ENCODE measurements at regions not wholly inside any gene's neighbourhood (a gene's known extent, or its start where the extent isn't known, plus 50 kb on each side); places are given as distances from the start of the nearest gene placed in this dataset.

DNA sequence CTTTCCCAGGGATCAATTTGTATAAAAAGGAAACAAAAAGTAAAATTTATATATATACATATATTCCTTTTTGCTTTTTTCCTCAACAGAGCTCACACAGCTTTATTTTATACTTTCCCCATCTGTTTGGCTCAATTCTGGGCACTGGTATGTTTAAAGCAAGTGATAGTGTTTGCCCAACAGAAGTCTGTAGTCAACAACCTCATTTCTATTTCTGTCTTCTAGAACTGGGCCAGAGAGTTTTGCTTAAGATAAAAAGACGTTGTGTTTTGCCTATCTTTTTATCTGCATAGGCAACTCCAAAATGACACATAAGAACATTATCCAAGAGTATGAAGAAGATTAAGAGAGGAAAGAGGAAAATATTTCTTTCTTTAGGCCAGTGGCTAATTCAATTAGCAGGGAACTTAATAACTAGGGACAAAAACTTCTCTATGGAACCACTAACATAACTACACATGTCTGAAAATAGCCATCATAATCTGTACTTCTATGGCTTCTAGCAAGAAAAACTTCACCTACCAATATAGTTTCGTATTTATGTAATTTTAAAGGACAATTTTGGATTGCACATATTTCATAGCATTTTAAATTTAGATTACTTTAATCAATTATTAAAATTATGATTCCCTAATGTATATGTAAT is 1300.5 kb downstream of the ARAP2 start:
- no peak for TF ChIP-seq CTCF (IDR thresholded peaks at IDR 0.05)
- WGBS (ENCODE audit: insufficient coverage) = no CpG with 5 or more reads among the region's 2 CpGs
- intact Hi-C loops (cut with micrococcal nuclease) = no loop called here

GRCh38 chr4:34950926-34951325 is 1293.4 kb downstream of the ARAP2 start:
- Histone ChIP-seq H3K27ac (ENCODE audit: low read depth in 1 of 2, low read length in 2 of 2) (no peak overlapping the region), H3K9ac (ENCODE audit: insufficient read depth, low read length, poor library complexity, severe bottlenecking) (no peak overlapping the region), H2AFZ (ENCODE audit: insufficient read depth, low read depth, low read length, poor library complexity, severe bottlenecking) (no peak overlapping the region), H3K79me2 (ENCODE audit: insufficient read depth, low read length) (no peaks in the 10 kb centered on the region), H3K4me3 (replicated peaks in 1 of 3; ENCODE audit: low read depth in 2 of 3, low read length in 3 of 3) (no peak overlapping the region), H3K4me2 (replicated peaks; ENCODE audit: extremely low read depth, low read length, poor library complexity, severe bottlenecking) (no peak overlapping the region), H3K9me3 (replicated peaks in 1 of 2; ENCODE audit: control insufficient read depth in 1 of 2, insufficient read depth in 1 of 2, low read length in 2 of 2) (peaks cover 4 to 6% of the 10 kb centered on the region in 2 donors), H3K36me3 (replicated peaks in 1 of 2; ENCODE audit: control insufficient read depth in 1 of 2, insufficient read depth in 2 of 2, low read length in 2 of 2) (no peaks in the 10 kb centered on the region), H3K4me1 (ENCODE audit: control insufficient read depth in 1 of 2, insufficient read depth in 2 of 2, low read length in 2 of 2) (no peaks in the 10 kb centered on the region), H4K20me1 (ENCODE audit: insufficient read depth, low read length) (no peaks in the 10 kb centered on the region), H3K27me3 (ENCODE audit: control insufficient read depth in 2 of 2, insufficient read depth in 2 of 2, low read length in 2 of 2) (no peaks in the 10 kb centered on the region)
- Mint-ChIP-seq H3K27ac (no peak overlapping the region), H3K4me3 (no peak overlapping the region), H3K27me3 (ENCODE audit: low read depth in 3 of 3) (no peaks in the 10 kb centered on the region), H3K36me3 (no peaks in the 10 kb centered on the region), H3K4me1 (no peaks in the 10 kb centered on the region), H3K9me3 (peaks cover 0 to 4% (median 0%) of the 10 kb centered on the region in 7 donors)
- WGBS (ENCODE audit: insufficient coverage) = no CpG with 5 or more reads among the region's 2 CpGs
- DNase-seq = no peak
- intact Hi-C loops (cut with micrococcal nuclease) = no loop called here
- TF ChIP-seq CTCF (IDR thresholded peaks at IDR 0.05) = no peak

More for the DNA sequence above, 1300.5 kb downstream of the ARAP2 start:
- Mint-ChIP-seq H3K4me1 (no peaks in the 10 kb centered on the region), H3K9me3 (peaks cover 0 to 2% (median 0%) of the 10 kb centered on the region in 7 donors), H3K27ac (no peak overlapping the region), H3K4me3 (no peak overlapping the region), H3K27me3 (ENCODE audit: low read depth in 3 of 3) (no peaks in the 10 kb centered on the region), H3K36me3 (no peaks in the 10 kb centered on the region)
- H3K79me2 ChIP-seq (ENCODE audit: insufficient read depth, low read length) = no peaks in the 10 kb centered on the region
- DNase-seq = no peak
- H3K36me3 ChIP-seq (replicated peaks in 1 of 2; ENCODE audit: control insufficient read depth in 1 of 2, insufficient read depth in 2 of 2, low read length in 2 of 2) = no peaks in the 10 kb centered on the region
- H3K27ac ChIP-seq (ENCODE audit: low read depth in 1 of 2, low read length in 2 of 2) = no peak overlapping the region
- no peak overlapping the region for H2AFZ ChIP-seq (ENCODE audit: insufficient read depth, low read depth, low read length, poor library complexity, severe bottlenecking)
- H4K20me1 ChIP-seq (ENCODE audit: insufficient read depth, low read length) = no peaks in the 10 kb centered on the region
- H3K4me1 ChIP-seq (ENCODE audit: control insufficient read depth in 1 of 2, insufficient read depth in 2 of 2, low read length in 2 of 2) = no peaks in the 10 kb centered on the region
- no peak overlapping the region for H3K4me3 ChIP-seq (replicated peaks in 1 of 3; ENCODE audit: low read depth in 2 of 3, low read length in 3 of 3)
- peaks cover 0 to 4% of the 10 kb centered on the region in 2 donors for H3K9me3 ChIP-seq (replicated peaks in 1 of 2; ENCODE audit: control insufficient read depth in 1 of 2, insufficient read depth in 1 of 2, low read length in 2 of 2)
- no peaks in the 10 kb centered on the region for H3K27me3 ChIP-seq (ENCODE audit: control insufficient read depth in 2 of 2, insufficient read depth in 2 of 2, low read length in 2 of 2)
- H3K9ac ChIP-seq (ENCODE audit: insufficient read depth, low read length, poor library complexity, severe bottlenecking) = no peak overlapping the region
- H3K4me2 ChIP-seq (replicated peaks; ENCODE audit: extremely low read depth, low read length, poor library complexity, severe bottlenecking) = no peak overlapping the region
